ENCODE measurements at regions not wholly inside any gene's neighbourhood (a gene's known extent, or its start where the extent isn't known, plus 50 kb on each side); places are given as distances from the start of the nearest gene placed in this dataset.
"Not testable (repeated sequence)": the region's sequence is repeated elsewhere in the genome, so short reads cannot be mapped to it uniquely, and the experiment has no call there.

- no peak overlapping the region for H3K4me3 Mint-ChIP-seq (ENCODE audit: unreplicated experiment)
- no peak for DNase-seq (ENCODE audit: low spot score)
- no peak overlapping the region for H3K27ac Mint-ChIP-seq (ENCODE audit: unreplicated experiment)
- peaks cover 12% of the 10 kb centered on the region for H3K27me3 Mint-ChIP-seq (ENCODE audit: low read depth)
- no peaks in the 10 kb centered on the region for H3K9me3 Mint-ChIP-seq (ENCODE audit: low read depth)
- TF ChIP-seq CTCF (IDR thresholded peaks at IDR 0.05), result no peak
- no peaks in the 10 kb centered on the region for H3K36me3 Mint-ChIP-seq (ENCODE audit: low read depth)
- H3K4me1 Mint-ChIP-seq (ENCODE audit: low read depth), result peaks cover 10% of the 10 kb centered on the region
These were observed 158.3 kb upstream of the C2CD4B start for GRCh38 chr15:62323353-62323890.

GRCh38 chr15:62324382-62324781 lies 159.3 kb upstream of the C2CD4B start:
- Mint-ChIP-seq H3K4me1 (ENCODE audit: low read depth) (peaks cover 10% of the 10 kb centered on the region), H3K27me3 (ENCODE audit: low read depth) (peaks cover 12% of the 10 kb centered on the region), H3K36me3 (ENCODE audit: low read depth) (no peaks in the 10 kb centered on the region), H3K4me3 (ENCODE audit: unreplicated experiment) (no peak overlapping the region), H3K9me3 (ENCODE audit: low read depth) (no peaks in the 10 kb centered on the region), H3K27ac (ENCODE audit: unreplicated experiment) (no peak overlapping the region)
- TF ChIP-seq CTCF (IDR thresholded peaks at IDR 0.05), result no peak
- DNase-seq (ENCODE audit: low spot score), result no peak

GRCh38 chr15:62325597-62325996 lies 160.5 kb upstream of the C2CD4B start:
- Mint-ChIP-seq H3K36me3 (ENCODE audit: low read depth) (no peaks in the 10 kb centered on the region), H3K27ac (ENCODE audit: unreplicated experiment) (no peak overlapping the region), H3K4me1 (ENCODE audit: low read depth) (peaks cover 10% of the 10 kb centered on the region), H3K4me3 (ENCODE audit: unreplicated experiment) (no peak overlapping the region), H3K27me3 (ENCODE audit: low read depth) (peaks cover 12% of the 10 kb centered on the region), H3K9me3 (ENCODE audit: low read depth) (no peaks in the 10 kb centered on the region)
- DNase-seq (ENCODE audit: low spot score), result no peak
- no peak for TF ChIP-seq CTCF (IDR thresholded peaks at IDR 0.05)

- no peaks in the 10 kb centered on the region for H3K9me3 Mint-ChIP-seq (ENCODE audit: low read depth)
- H3K36me3 Mint-ChIP-seq (ENCODE audit: low read depth), result no peaks in the 10 kb centered on the region
- TF ChIP-seq CTCF (IDR thresholded peaks at IDR 0.05), result no peak
- H3K4me1 Mint-ChIP-seq (ENCODE audit: low read depth), result peaks cover 10% of the 10 kb centered on the region
- no peak overlapping the region for H3K4me3 Mint-ChIP-seq (ENCODE audit: unreplicated experiment)
- peaks cover 12% of the 10 kb centered on the region for H3K27me3 Mint-ChIP-seq (ENCODE audit: low read depth)
- no peak overlapping the region for H3K27ac Mint-ChIP-seq (ENCODE audit: unreplicated experiment)
- no peak for DNase-seq (ENCODE audit: low spot score)
These were observed 161.5 kb upstream of the C2CD4B start for GRCh38 chr15:62326460-62327011.

- H3K27ac Mint-ChIP-seq (ENCODE audit: unreplicated experiment), result no peak overlapping the region
- no peaks in the 10 kb centered on the region for H3K36me3 Mint-ChIP-seq (ENCODE audit: low read depth)
- H3K9me3 Mint-ChIP-seq (ENCODE audit: low read depth), result no peaks in the 10 kb centered on the region
- TF ChIP-seq CTCF (IDR thresholded peaks at IDR 0.05), result no peak
- peaks cover 12% of the 10 kb centered on the region for H3K27me3 Mint-ChIP-seq (ENCODE audit: low read depth)
- peaks cover 10% of the 10 kb centered on the region for H3K4me1 Mint-ChIP-seq (ENCODE audit: low read depth)
- no peak overlapping the region for H3K4me3 Mint-ChIP-seq (ENCODE audit: unreplicated experiment)
- DNase-seq (ENCODE audit: low spot score), result no peak
These were observed 162.3 kb upstream of the C2CD4B start for GRCh38 chr15:62327406-62327805.

- H3K9me3 Mint-ChIP-seq (ENCODE audit: low read depth); H3K27me3 Mint-ChIP-seq (ENCODE audit: low read depth); H3K4me1 Mint-ChIP-seq (ENCODE audit: low read depth); H3K27ac Mint-ChIP-seq (ENCODE audit: unreplicated experiment); H3K4me3 Mint-ChIP-seq (ENCODE audit: unreplicated experiment); DNase-seq (ENCODE audit: low spot score); H3K36me3 Mint-ChIP-seq (ENCODE audit: low read depth): not testable (repeated sequence)
These were observed 167.4 kb upstream of the C2CD4B start for GRCh38 chr15:62332472-62332871.

All from chondrocyte (in vitro differentiated cells).